Lower leg skin (tissue), 3 donors: ENCODE measurements at regions not wholly inside any gene's neighbourhood (a gene's known extent, or its start where the extent isn't known, plus 50 kb on each side); places are given as distances from the start of the nearest gene placed in this dataset.

Source experiments
- CTCF ChIP-seq, 3 donors: fragments of 450-650 bp; IDR thresholded peaks; one replicate each; pipeline ENCODE4 v1.5.1; 2016; ENCODE audit warnings: antibody characterized with exemption in 3 of 3, mild to moderate bottlenecking in 3 of 3, moderate library complexity in 2 of 3
- POLR2A ChIP-seq, 2 donors: fragments of 450-650 bp; IDR thresholded peaks; one replicate each; pipeline ENCODE4 v1.6.1; 2016 to 2017; ENCODE audit warnings: antibody characterized with exemption in 2 of 2, mild to moderate bottlenecking in 1 of 2, moderate library complexity in 1 of 2

GRCh38 chr6:14312587-14312986 is 195.0 kb downstream of the CD83 start:
- no peak for TF ChIP-seq CTCF (IDR thresholded peaks at IDR 0.05)
- TF ChIP-seq POLR2A (IDR thresholded peaks at IDR 0.05), result no peak
